Adrenal gland (tissue), 9 donors: ENCODE measurements at regions not wholly inside any gene's neighbourhood (a gene's known extent, or its start where the extent isn't known, plus 50 kb on each side); places are given as distances from the start of the nearest gene placed in this dataset.

Experiments
- DNase-seq, 7 donors: peaks; one replicate each; pipeline ENCODE4 v3.0.0-alpha.2; 2019 to 2020
- H3K27ac ChIP-seq, 5 donors: fragments of 200-600 bp; sonication (generic) in 4 of 5; 1 replicate in 3 of 5; 2 replicates in 2 of 5; pipeline versions ENCODE4 v1.5.1 to v1.8.0; 2016 to 2020; ENCODE audit warnings: mild to moderate bottlenecking in 1 of 5
- H3K27me3 ChIP-seq: fragments of 200-600 bp; 2 replicates; pipeline ENCODE4 v1.8.0; 2021
- H3K36me3 ChIP-seq, 2 donors: fragments of 200-600 bp; replicated peaks in 1 of 2; 1 replicate in 1 of 2; 2 replicates in 1 of 2; pipeline versions ENCODE4 v1.5.1 to v1.8.0; 2018 to 2022
- H3K4me1 ChIP-seq, 2 donors: fragments of 200-600 bp; replicated peaks in 1 of 2; 1 replicate in 1 of 2; 2 replicates in 1 of 2; pipeline versions ENCODE4 v1.5.1 to v1.8.0; 2018 to 2021
- H3K4me3 ChIP-seq, 4 donors: fragments of 200-600 bp; sonication (generic) in 3 of 4; one replicate each; pipeline ENCODE4 v1.5.1; 2016 to 2018
- H3K9me3 ChIP-seq, 3 donors: fragments of 200-600 bp; sonication (generic) in 1 of 3; replicated peaks in 1 of 3; 1 replicate in 2 of 3; 2 replicates in 1 of 3; pipeline versions ENCODE4 v1.5.1 to v1.8.0; 2016 to 2021
- POLR2A ChIP-seq, 2 donors: fragments of 450-650 bp; IDR thresholded peaks; one replicate each; pipeline ENCODE4 v1.6.1; 2017; ENCODE audit warnings: antibody characterized with exemption in 2 of 2, mild to moderate bottlenecking in 2 of 2, moderate library complexity in 1 of 2
- WGBS, 4 donors: extraction: QIAGEN DNeasy Blood & Tissue Kit in 2 of 4; methylation state at CpG; one replicate each; pipeline versions ENCODE4 v1.1.5 to v1.1.7; 2013 to 2017; 5-methylcytosine and 5-hydroxymethylcytosine counted together
- intact Hi-C, 2 donors: fragments of 100-400 bp; cut with DNase I; formaldehyde crosslinking; loops; one replicate each; pipeline versions ENCODE4 v1.14.1 to v1.15.0; 2022 to 2023
- TF ChIP-seq, protein P1 (sequence below), 6 experiments: fragments of 450-650 bp in 4 of 6; fragments of 200-600 bp in 2 of 6; sonication (generic) in 1 of 6; IDR thresholded peaks; 1 replicate in 5 of 6; 2 replicates in 1 of 6; pipeline versions ENCODE4 v1.5.1 to v1.8.0; 2016 to 2021; ENCODE audit warnings: antibody characterized with exemption in 6 of 6, mild to moderate bottlenecking in 2 of 6, moderate library complexity in 1 of 6
- donor health status: healthy with polysubstance abuse.
- donor health status: Bipolar disorder and iron deficiency.
- donor health status: DM: yes; HTN: yes; CAD: no.
- donor health status: DM: no; HTN: no; CAD: no.
- donor health status: DM: no; HTN: no; CAD: no.

DNA sequence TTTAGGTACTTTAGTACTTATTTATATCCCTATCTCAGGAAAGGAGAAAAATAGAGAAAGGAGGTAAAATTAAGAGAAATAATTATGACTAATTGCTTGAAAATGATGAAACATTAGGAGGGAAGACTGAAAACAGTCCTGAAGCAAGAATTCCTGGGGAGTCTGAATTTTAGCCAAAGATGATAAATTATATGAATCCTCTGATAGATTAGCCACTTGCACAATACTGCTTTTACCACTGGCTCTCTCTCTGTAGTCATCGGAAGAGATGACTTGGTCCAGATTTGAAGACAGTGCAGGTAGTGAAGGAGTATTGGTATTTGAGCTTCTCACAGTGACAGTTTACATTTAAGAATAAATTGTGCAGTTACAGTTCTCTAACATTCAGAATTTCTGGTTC lies 83.8 kb upstream of the CLEC14A start:
- Histone ChIP-seq H3K36me3 (no peaks in the 10 kb centered on the region), H3K27ac (no peak overlapping the region), H3K9me3 (no peaks in the 10 kb centered on the region), H3K27me3 (no peaks in the 10 kb centered on the region), H3K4me1 (no peaks in the 10 kb centered on the region), H3K4me3 (no peak overlapping the region)
- no peak for DNase-seq
- 57 to 86% (median 71%) methylated on average over 1 of the region's 1 CpG for WGBS, 4 donors
- intact Hi-C loops: no loop called here
- TF ChIP-seq, protein P1, sequence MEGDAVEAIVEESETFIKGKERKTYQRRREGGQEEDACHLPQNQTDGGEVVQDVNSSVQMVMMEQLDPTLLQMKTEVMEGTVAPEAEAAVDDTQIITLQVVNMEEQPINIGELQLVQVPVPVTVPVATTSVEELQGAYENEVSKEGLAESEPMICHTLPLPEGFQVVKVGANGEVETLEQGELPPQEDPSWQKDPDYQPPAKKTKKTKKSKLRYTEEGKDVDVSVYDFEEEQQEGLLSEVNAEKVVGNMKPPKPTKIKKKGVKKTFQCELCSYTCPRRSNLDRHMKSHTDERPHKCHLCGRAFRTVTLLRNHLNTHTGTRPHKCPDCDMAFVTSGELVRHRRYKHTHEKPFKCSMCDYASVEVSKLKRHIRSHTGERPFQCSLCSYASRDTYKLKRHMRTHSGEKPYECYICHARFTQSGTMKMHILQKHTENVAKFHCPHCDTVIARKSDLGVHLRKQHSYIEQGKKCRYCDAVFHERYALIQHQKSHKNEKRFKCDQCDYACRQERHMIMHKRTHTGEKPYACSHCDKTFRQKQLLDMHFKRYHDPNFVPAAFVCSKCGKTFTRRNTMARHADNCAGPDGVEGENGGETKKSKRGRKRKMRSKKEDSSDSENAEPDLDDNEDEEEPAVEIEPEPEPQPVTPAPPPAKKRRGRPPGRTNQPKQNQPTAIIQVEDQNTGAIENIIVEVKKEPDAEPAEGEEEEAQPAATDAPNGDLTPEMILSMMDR (IDR thresholded peaks at IDR 0.05): no peak
- TF ChIP-seq POLR2A (IDR thresholded peaks at IDR 0.05): no peak

DNA sequence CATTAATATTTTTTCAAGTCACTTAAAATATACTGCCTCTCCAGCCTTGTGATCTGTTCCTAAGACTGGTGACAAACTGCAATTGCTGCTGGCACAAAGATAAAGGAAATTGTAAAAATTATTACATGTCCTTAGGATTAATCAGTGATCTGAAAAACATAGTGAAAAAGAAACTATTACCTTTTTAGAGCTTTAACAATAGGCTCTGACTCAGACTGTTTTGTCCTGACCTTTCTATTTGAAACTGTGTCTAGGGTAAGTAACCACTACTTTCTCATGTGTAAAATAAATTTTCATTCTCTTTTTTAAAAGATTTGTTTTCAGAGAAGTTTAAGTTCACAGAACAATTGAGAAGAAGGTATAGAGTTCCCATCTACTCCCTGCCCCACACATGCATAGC lies 80.4 kb upstream of the CLEC14A start:
- no peaks in the 10 kb centered on the region for H3K27me3 ChIP-seq
- intact Hi-C loops: no loop called here
- TF ChIP-seq POLR2A (IDR thresholded peaks at IDR 0.05): no peak
- TF ChIP-seq, protein P1 (IDR thresholded peaks at IDR 0.05): no peak
- H3K36me3 ChIP-seq: no peaks in the 10 kb centered on the region
- no peaks in the 10 kb centered on the region for H3K4me1 ChIP-seq
- DNase-seq: no peak
- no peaks in the 10 kb centered on the region for H3K9me3 ChIP-seq
- H3K27ac ChIP-seq: no peak overlapping the region
- no peak overlapping the region for H3K4me3 ChIP-seq

DNA sequence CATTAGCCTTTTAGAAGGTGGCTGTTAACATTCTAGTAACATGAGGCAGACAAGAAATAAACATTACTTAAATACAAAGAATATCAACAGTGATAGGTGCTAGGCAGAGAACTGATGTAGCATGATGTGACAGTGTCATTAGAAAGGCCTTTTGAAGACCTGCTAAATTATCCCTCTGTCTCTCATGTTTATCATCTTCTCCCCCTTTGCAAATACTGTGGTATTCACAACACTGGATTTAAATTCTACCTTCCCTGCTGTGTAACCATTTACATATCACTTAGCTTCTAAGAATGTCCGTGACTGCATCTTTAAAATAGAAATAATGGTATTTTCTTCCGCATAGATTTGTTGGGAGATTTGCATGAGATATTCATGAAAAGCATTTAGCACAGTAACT lies 74.4 kb upstream of the CLEC14A start:
- no peak for DNase-seq
- Histone ChIP-seq H3K36me3 (no peaks in the 10 kb centered on the region), H3K9me3 (no peaks in the 10 kb centered on the region), H3K27ac (no peak overlapping the region), H3K4me1 (no peaks in the 10 kb centered on the region), H3K27me3 (no peaks in the 10 kb centered on the region), H3K4me3 (no peak overlapping the region)
- intact Hi-C loops: no loop called here
- WGBS, 4 donors: 36 to 71% (median 65%) methylated on average over 2 of the region's 2 CpGs
- TF ChIP-seq, protein P1 (IDR thresholded peaks at IDR 0.05): no peak
- no peak for TF ChIP-seq POLR2A (IDR thresholded peaks at IDR 0.05)

- no peak for DNase-seq
- no peaks in the 10 kb centered on the region for H3K4me1 ChIP-seq
- TF ChIP-seq, protein P1 (IDR thresholded peaks at IDR 0.05): no peak
- no peak for TF ChIP-seq POLR2A (IDR thresholded peaks at IDR 0.05)
- H3K27me3 ChIP-seq: no peaks in the 10 kb centered on the region
- no peaks in the 10 kb centered on the region for H3K36me3 ChIP-seq
- H3K27ac ChIP-seq: no peak overlapping the region
- intact Hi-C loops: no loop called here
- no peak overlapping the region for H3K4me3 ChIP-seq
- whole genome bisulfite sequencing, 4 donors: 67 to 78% (median 72%) methylated on average over 1 of the region's 1 CpG
- H3K9me3 ChIP-seq: no peaks in the 10 kb centered on the region
Observed at GRCh38 chr14:38329246-38329645, 73.4 kb upstream of the CLEC14A start.
